Muscle of leg (tissue), 3 donors: ENCODE measurements at regions not wholly inside any gene's neighbourhood (a gene's known extent, or its start where the extent isn't known, plus 50 kb on each side); places are given as distances from the start of the nearest gene placed in this dataset.
A peak's percentile ranks its signal among the peaks of the same experiment; 100 is the strongest.

ENCODE experiments used
- DNase-seq: peaks from one replicate; pipeline ENCODE4 v3.0.0; 2013
- H3K27ac ChIP-seq: one replicate; pipeline ENCODE4 v1.5.1; 2013; ENCODE audit warnings: mild to moderate bottlenecking, low read length, control low read depth
- H3K27me3 ChIP-seq: one replicate; pipeline ENCODE4 v1.6.1; 2013; ENCODE audit warnings: low read length; ENCODE audit not compliant: control insufficient read depth, insufficient read depth
- H3K36me3 ChIP-seq: one replicate; pipeline ENCODE4 v1.6.1; 2013; ENCODE audit warnings: low read length; ENCODE audit not compliant: control insufficient read depth, insufficient read depth
- H3K4me1 ChIP-seq: one replicate; pipeline ENCODE4 v1.6.1; 2013; ENCODE audit warnings: low read length; ENCODE audit not compliant: control insufficient read depth, insufficient read depth
- H3K4me3 ChIP-seq: one replicate; pipeline ENCODE4 v1.5.1; 2013; ENCODE audit warnings: low read length, control low read depth
- H3K9me3 ChIP-seq: replicated peaks from 2 replicates; pipeline ENCODE4 v1.6.1; 2013; ENCODE audit warnings: low read depth, low read length; ENCODE audit not compliant: control insufficient read depth
- WGBS: methylation state at CpG from one replicate; pipeline ENCODE4 v1.1.5; 2013; ENCODE audit warnings: missing lambda C conversion rate; ENCODE audit not compliant: insufficient coverage; 5-methylcytosine and 5-hydroxymethylcytosine counted together

GRCh38 chr2:64823794-64824193 lies 165.4 kb upstream of the SLC1A4 start:
- H3K36me3 ChIP-seq, result no peaks in the 10 kb centered on the region
- WGBS, result 46% methylated on average over 5 of the region's 5 CpGs

GRCh38 chr2:64825831-64826491 lies 163.2 kb upstream of the SLC1A4 start:
- WGBS, result 67% methylated on average over 1 of the region's 4 CpGs
- Histone ChIP-seq H3K9me3 (no peaks in the 10 kb centered on the region), H3K27me3 (no peaks in the 10 kb centered on the region)

More at GRCh38 chr2:64823794-64824193, 165.4 kb upstream of the SLC1A4 start:
- Histone ChIP-seq H3K4me3 (no peak overlapping the region), H3K9me3 (no peaks in the 10 kb centered on the region), H3K27me3 (no peaks in the 10 kb centered on the region), H3K27ac (no peak overlapping the region), H3K4me1 (no peaks in the 10 kb centered on the region)
- DNase-seq, result no peak

GRCh38 chr2:64826703-64827102 lies 162.5 kb upstream of the SLC1A4 start:
- no peak overlapping the region for H3K4me3 ChIP-seq
- H3K9me3 ChIP-seq, result no peaks in the 10 kb centered on the region
- no peaks in the 10 kb centered on the region for H3K27me3 ChIP-seq
- no peak overlapping the region for H3K27ac ChIP-seq
- H3K36me3 ChIP-seq, result no peaks in the 10 kb centered on the region
- peaks cover 8% of the 10 kb centered on the region for H3K4me1 ChIP-seq
- WGBS, result no CpG with 5 or more reads among the region's 2 CpGs
- DNase-seq, result no peak

More at GRCh38 chr2:64825831-64826491, 163.2 kb upstream of the SLC1A4 start:
- no peak overlapping the region for H3K4me3 ChIP-seq
- H3K27ac ChIP-seq, result no peak overlapping the region
- DNase-seq, result no peak
- H3K36me3 ChIP-seq, result no peaks in the 10 kb centered on the region
- H3K4me1 ChIP-seq, result peaks cover under 1% of the 10 kb centered on the region

GRCh38 chr2:64828261-64828660 lies 160.9 kb upstream of the SLC1A4 start:
- H3K9me3 ChIP-seq, result no peaks in the 10 kb centered on the region
- 83% methylated on average over 1 of the region's 1 CpG for WGBS
- no peak overlapping the region for H3K27ac ChIP-seq
- no peak for DNase-seq
- H3K4me3 ChIP-seq, result no peak overlapping the region
- H3K4me1 ChIP-seq, result peaks cover 11% of the 10 kb centered on the region
- no peaks in the 10 kb centered on the region for H3K36me3 ChIP-seq
- no peaks in the 10 kb centered on the region for H3K27me3 ChIP-seq

GRCh38 chr2:64829525-64829924 lies 159.7 kb upstream of the SLC1A4 start:
- Histone ChIP-seq H3K27ac (no peak overlapping the region), H3K36me3 (no peaks in the 10 kb centered on the region), H3K4me3 (no peak overlapping the region), H3K9me3 (no peaks in the 10 kb centered on the region), H3K27me3 (no peaks in the 10 kb centered on the region), H3K4me1 (peaks cover 11% of the 10 kb centered on the region)
- no CpG with 5 or more reads among the region's 6 CpGs for WGBS
- no peak for DNase-seq

- H3K9me3 ChIP-seq, result no peaks in the 10 kb centered on the region
- peaks cover 11% of the 10 kb centered on the region for H3K4me1 ChIP-seq
- no peaks in the 10 kb centered on the region for H3K36me3 ChIP-seq
- peak; percentile 57 for DNase-seq
- 74% methylated on average over 11 of the region's 20 CpGs for WGBS
- H3K4me3 ChIP-seq, result no peak overlapping the region
- H3K27ac ChIP-seq, result no peak overlapping the region
- no peaks in the 10 kb centered on the region for H3K27me3 ChIP-seq
Measured at GRCh38 chr2:64831134-64831976, 157.8 kb upstream of the SLC1A4 start.

- no peak overlapping the region for H3K27ac ChIP-seq
Measured at GRCh38 chr2:64831977-64832328, 157.2 kb upstream of the SLC1A4 start.

GRCh38 chr2:64832936-64833335 lies 156.3 kb upstream of the SLC1A4 start:
- DNase-seq, result no peak
- no peaks in the 10 kb centered on the region for H3K9me3 ChIP-seq
- no peak overlapping the region for H3K27ac ChIP-seq
- no CpG with 5 or more reads among the region's 1 CpG for WGBS
- H3K27me3 ChIP-seq, result no peaks in the 10 kb centered on the region
- H3K4me3 ChIP-seq, result no peak overlapping the region
- no peaks in the 10 kb centered on the region for H3K36me3 ChIP-seq
- H3K4me1 ChIP-seq, result peaks cover 11% of the 10 kb centered on the region

More at GRCh38 chr2:64831977-64832328, 157.2 kb upstream of the SLC1A4 start:
- H3K9me3 ChIP-seq, result no peaks in the 10 kb centered on the region
- no CpG with 5 or more reads among the region's 6 CpGs for WGBS
- H3K4me3 ChIP-seq, result no peak overlapping the region
- H3K27me3 ChIP-seq, result no peaks in the 10 kb centered on the region
- H3K4me1 ChIP-seq, result peaks cover 11% of the 10 kb centered on the region
- no peaks in the 10 kb centered on the region for H3K36me3 ChIP-seq
- DNase-seq, result no peak

GRCh38 chr2:64836566-64836965 lies 152.6 kb upstream of the SLC1A4 start:
- WGBS, result 20% methylated on average over 3 of the region's 5 CpGs
- Histone ChIP-seq H3K9me3 (no peaks in the 10 kb centered on the region), H3K4me3 (no peak overlapping the region), H3K4me1 (peaks cover 6% of the 10 kb centered on the region), H3K36me3 (no peaks in the 10 kb centered on the region), H3K27me3 (no peaks in the 10 kb centered on the region), H3K27ac (no peak overlapping the region)
- DNase-seq, result no peak

GRCh38 chr2:64837116-64837731 lies 152.0 kb upstream of the SLC1A4 start:
- WGBS, result 85% methylated on average over 8 of the region's 10 CpGs

More at GRCh38 chr2:64837116-64837731, 152.0 kb upstream of the SLC1A4 start:
- DNase-seq, result no peak
- no peak overlapping the region for H3K27ac ChIP-seq
- H3K4me3 ChIP-seq, result no peak overlapping the region
- peaks cover 2% of the 10 kb centered on the region for H3K4me1 ChIP-seq
- no peaks in the 10 kb centered on the region for H3K27me3 ChIP-seq
- no peaks in the 10 kb centered on the region for H3K36me3 ChIP-seq
- no peaks in the 10 kb centered on the region for H3K9me3 ChIP-seq
